VCaP (cell line): ENCODE measurements at regions not wholly inside any gene's neighbourhood (a gene's known extent, or its start where the extent isn't known, plus 50 kb on each side); places are given as distances from the start of the nearest gene placed in this dataset.

Experiments used
- H3K27ac ChIP-seq: fragments of 450-650 bp; 2 replicates; pipeline ENCODE4 v1.5.1; 2017
- CTCF ChIP-seq: fragments of 450-650 bp; conservative IDR thresholded peaks from 2 replicates; pipeline ENCODE4 v1.5.1; 2017; ENCODE audit warnings: mild to moderate bottlenecking, moderate library complexity

GRCh38 chr7:46414946-46415345 is 493.9 kb upstream of the IGFBP3 start:
- H3K27ac ChIP-seq, result no peak overlapping the region
- TF ChIP-seq CTCF, result no peak

GRCh38 chr7:46411236-46411635 is 490.2 kb upstream of the IGFBP3 start:
- TF ChIP-seq CTCF, result no peak
- no peak overlapping the region for H3K27ac ChIP-seq

GRCh38 chr7:46407125-46407524 is 486.1 kb upstream of the IGFBP3 start:
- no peak for TF ChIP-seq CTCF
- no peak overlapping the region for H3K27ac ChIP-seq

- TF ChIP-seq CTCF, result no peak
- no peak overlapping the region for H3K27ac ChIP-seq
Observed at GRCh38 chr7:46397591-46397990, 476.5 kb upstream of the IGFBP3 start.

GRCh38 chr7:46396481-46396880 is 475.4 kb upstream of the IGFBP3 start:
- no peak overlapping the region for H3K27ac ChIP-seq
- TF ChIP-seq CTCF, result no peak

- H3K27ac ChIP-seq, result no peak overlapping the region
- no peak for TF ChIP-seq CTCF
Observed at GRCh38 chr7:46393142-46393541, 472.1 kb upstream of the IGFBP3 start.

GRCh38 chr7:46391231-46392201 is 470.4 kb upstream of the IGFBP3 start:
- no peak for TF ChIP-seq CTCF
- no peak overlapping the region for H3K27ac ChIP-seq
